Vagina (tissue), 2 donors: ENCODE measurements at regions not wholly inside any gene's neighbourhood (a gene's known extent, or its start where the extent isn't known, plus 50 kb on each side); places are given as distances from the start of the nearest gene placed in this dataset.

Experiments used
- DNase-seq, 2 donors: peaks; one replicate each; pipeline ENCODE4 v3.0.0-alpha.2; 2017; ENCODE audit errors: extremely low spot score in 2 of 2
- H3K27ac ChIP-seq: fragments of 200-600 bp; sonication (generic); one replicate; pipeline ENCODE4 v1.5.1; 2019
- H3K27me3 ChIP-seq: fragments of 200-600 bp; sonication (generic); one replicate; pipeline ENCODE4 v1.5.1; 2019
- H3K36me3 ChIP-seq, 2 donors: fragments of 200-600 bp; sonication (generic); one replicate each; pipeline ENCODE4 v1.5.1; 2017 to 2019
- H3K4me1 ChIP-seq: fragments of 200-600 bp; sonication (generic); one replicate; pipeline ENCODE4 v1.5.1; 2019
- H3K4me3 ChIP-seq, 2 donors: fragments of 200-600 bp; sonication (generic); 1 replicate in 1 of 2; 2 replicates in 1 of 2; pipeline ENCODE4 v1.5.1; 2016 to 2019
- H3K9me3 ChIP-seq: fragments of 200-600 bp; sonication (generic); one replicate; pipeline ENCODE4 v1.5.1; 2019
- POLR2A ChIP-seq, 2 donors: fragments of 450-650 bp; IDR thresholded peaks; one replicate each; pipeline ENCODE4 v1.6.1; 2017; ENCODE audit warnings: antibody characterized with exemption in 2 of 2, mild to moderate bottlenecking in 2 of 2, moderate library complexity in 2 of 2
- POLR2AphosphoS5 ChIP-seq, 2 donors: sonication (generic); formaldehyde crosslinking; IDR thresholded peaks; one replicate each; pipeline ENCODE4 v1.9.0; 2017; ENCODE audit warnings: antibody characterized with exemption in 2 of 2, mild to moderate bottlenecking in 2 of 2, low read depth in 1 of 2; ENCODE audit not compliant: insufficient read depth in 1 of 2
- intact Hi-C: fragments of 100-400 bp; cut with DNase I; formaldehyde crosslinking; loops from one replicate; pipeline ENCODE4 v1.15.1; 2023
- TF ChIP-seq, protein P1 (sequence below), 3 experiments: fragments of 450-650 bp in 2 of 3; fragments of 200-600 bp in 1 of 3; sonication (generic) in 1 of 3; IDR thresholded peaks; one replicate each; pipeline ENCODE4 v1.5.1; 2017 to 2019; ENCODE audit warnings: antibody characterized with exemption in 3 of 3, mild to moderate bottlenecking in 2 of 3, moderate library complexity in 2 of 3

DNA sequence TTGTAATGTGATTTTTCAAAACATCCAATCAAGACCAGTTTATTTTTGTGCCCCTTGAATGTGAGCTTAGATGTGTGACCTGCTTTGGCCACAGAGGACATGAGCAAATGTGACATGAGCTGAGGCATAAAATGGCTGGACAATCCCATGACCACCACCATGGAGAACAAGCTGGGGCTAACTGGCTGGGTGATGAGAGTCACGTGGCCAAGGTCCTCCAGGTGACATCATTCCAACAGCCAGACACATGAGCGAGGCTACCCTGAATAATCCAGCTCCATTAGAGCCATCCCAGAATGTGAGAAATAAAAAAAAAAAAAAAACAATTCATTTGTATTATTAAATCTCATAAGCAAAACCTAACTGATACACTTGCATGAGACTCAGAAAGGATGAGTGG, 90.4 kb upstream of the LDB2 start:
- no peak for DNase-seq
- no peaks in the 10 kb centered on the region for H3K27me3 ChIP-seq
- H3K27ac ChIP-seq = no peak overlapping the region
- no peaks in the 10 kb centered on the region for H3K36me3 ChIP-seq
- intact Hi-C loops = no loop called here
- H3K4me3 ChIP-seq = no peak overlapping the region
- H3K4me1 ChIP-seq = no peaks in the 10 kb centered on the region
- TF ChIP-seq POLR2AphosphoS5 (IDR thresholded peaks at IDR 0.05; ENCODE audit: insufficient read depth in 1 of 2, low read depth in 1 of 2) (no peak), POLR2A (IDR thresholded peaks at IDR 0.05) (no peak)
- TF ChIP-seq, protein P1, sequence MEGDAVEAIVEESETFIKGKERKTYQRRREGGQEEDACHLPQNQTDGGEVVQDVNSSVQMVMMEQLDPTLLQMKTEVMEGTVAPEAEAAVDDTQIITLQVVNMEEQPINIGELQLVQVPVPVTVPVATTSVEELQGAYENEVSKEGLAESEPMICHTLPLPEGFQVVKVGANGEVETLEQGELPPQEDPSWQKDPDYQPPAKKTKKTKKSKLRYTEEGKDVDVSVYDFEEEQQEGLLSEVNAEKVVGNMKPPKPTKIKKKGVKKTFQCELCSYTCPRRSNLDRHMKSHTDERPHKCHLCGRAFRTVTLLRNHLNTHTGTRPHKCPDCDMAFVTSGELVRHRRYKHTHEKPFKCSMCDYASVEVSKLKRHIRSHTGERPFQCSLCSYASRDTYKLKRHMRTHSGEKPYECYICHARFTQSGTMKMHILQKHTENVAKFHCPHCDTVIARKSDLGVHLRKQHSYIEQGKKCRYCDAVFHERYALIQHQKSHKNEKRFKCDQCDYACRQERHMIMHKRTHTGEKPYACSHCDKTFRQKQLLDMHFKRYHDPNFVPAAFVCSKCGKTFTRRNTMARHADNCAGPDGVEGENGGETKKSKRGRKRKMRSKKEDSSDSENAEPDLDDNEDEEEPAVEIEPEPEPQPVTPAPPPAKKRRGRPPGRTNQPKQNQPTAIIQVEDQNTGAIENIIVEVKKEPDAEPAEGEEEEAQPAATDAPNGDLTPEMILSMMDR (IDR thresholded peaks at IDR 0.05) = no peak
- H3K9me3 ChIP-seq = no peaks in the 10 kb centered on the region

DNA sequence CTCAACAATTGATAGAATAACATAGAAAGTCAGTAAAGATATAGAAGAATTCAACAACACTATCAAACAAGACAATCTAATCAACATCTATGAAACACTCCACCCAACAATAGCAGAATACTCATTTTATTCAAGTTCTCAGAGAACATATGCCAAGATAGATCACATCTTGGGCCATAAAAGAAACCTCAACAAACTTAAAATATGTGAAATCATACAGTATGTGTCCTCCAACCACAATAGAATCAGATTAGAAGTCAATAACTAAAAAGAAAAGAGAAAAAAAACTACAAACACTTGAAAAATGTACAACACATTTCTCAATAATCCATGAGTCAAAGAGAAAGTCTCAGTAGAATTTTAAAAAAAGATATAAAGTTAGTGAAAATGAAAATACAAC, 78.6 kb upstream of the LDB2 start:
- intact Hi-C loops = no loop called here
- no peak for TF ChIP-seq POLR2AphosphoS5 (IDR thresholded peaks at IDR 0.05; ENCODE audit: insufficient read depth in 1 of 2, low read depth in 1 of 2)
- TF ChIP-seq, protein P1 (IDR thresholded peaks at IDR 0.05) = no peak
- no peak for TF ChIP-seq POLR2A (IDR thresholded peaks at IDR 0.05)
- no peaks in the 10 kb centered on the region for H3K27me3 ChIP-seq
- H3K4me3 ChIP-seq = no peak overlapping the region
- no peaks in the 10 kb centered on the region for H3K4me1 ChIP-seq
- no peaks in the 10 kb centered on the region for H3K36me3 ChIP-seq
- DNase-seq = no peak
- H3K27ac ChIP-seq = no peak overlapping the region
- H3K9me3 ChIP-seq = no peaks in the 10 kb centered on the region

DNA sequence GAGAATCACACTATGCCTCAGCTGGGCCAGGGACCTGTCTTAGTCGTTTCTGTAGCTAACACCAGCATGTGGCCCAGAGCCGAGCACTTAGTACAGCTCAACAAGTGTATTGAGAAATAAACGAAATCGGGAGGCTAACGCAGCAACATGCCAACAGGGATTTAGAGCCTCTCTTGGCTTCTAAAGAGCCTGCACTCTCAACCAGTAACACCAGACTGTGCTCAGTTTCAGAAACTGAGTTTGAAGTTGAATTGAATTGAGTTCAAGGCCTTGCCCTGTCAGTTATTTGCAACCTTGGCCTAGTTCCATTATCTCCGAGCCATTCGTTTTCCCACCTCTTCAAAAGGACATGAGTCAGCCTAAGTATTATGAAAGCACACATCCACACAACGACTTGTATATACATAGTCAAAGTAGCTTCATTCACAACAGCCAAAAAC, 71.3 kb upstream of the LDB2 start:
- no peak overlapping the region for H3K27ac ChIP-seq
- no peak for DNase-seq
- peaks cover 24% of the 10 kb centered on the region for H3K4me1 ChIP-seq
- H3K9me3 ChIP-seq = no peaks in the 10 kb centered on the region
- H3K27me3 ChIP-seq = no peaks in the 10 kb centered on the region
- no peak overlapping the region for H3K4me3 ChIP-seq
- intact Hi-C loops = no loop called here
- no peaks in the 10 kb centered on the region for H3K36me3 ChIP-seq
- TF ChIP-seq POLR2A (IDR thresholded peaks at IDR 0.05) (no peak), POLR2AphosphoS5 (IDR thresholded peaks at IDR 0.05; ENCODE audit: insufficient read depth in 1 of 2, low read depth in 1 of 2) (peak in 1 of 2 donors; percentile 63)

DNA sequence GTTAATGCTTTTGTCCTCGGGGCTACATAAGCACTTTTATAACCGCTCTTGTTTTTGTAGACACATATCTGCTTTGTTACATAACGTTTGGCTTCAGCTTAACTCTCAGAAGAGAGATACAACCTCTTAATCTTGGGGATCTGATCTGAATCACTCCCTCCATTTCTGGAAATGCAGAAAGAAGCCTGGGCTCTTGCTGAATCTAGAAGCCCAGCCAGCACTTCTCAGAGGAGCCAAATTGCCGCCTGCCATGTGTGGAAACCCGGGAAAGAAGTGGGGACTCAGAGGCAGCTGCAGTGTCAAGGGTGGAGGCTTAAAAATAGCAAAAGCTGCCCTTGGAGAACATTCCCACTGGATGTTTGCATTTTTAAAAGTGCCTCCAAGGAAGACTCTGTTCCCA, 69.3 kb upstream of the LDB2 start:
- TF ChIP-seq, protein P1 (IDR thresholded peaks at IDR 0.05) = no peak
- no peak for TF ChIP-seq POLR2AphosphoS5 (IDR thresholded peaks at IDR 0.05; ENCODE audit: insufficient read depth in 1 of 2, low read depth in 1 of 2)
- TF ChIP-seq POLR2A (IDR thresholded peaks at IDR 0.05) = no peak
- no peak for DNase-seq
- H3K36me3 ChIP-seq = no peaks in the 10 kb centered on the region
- peak overlapping the region; percentile 36 for H3K27ac ChIP-seq
- no peaks in the 10 kb centered on the region for H3K9me3 ChIP-seq
- no peaks in the 10 kb centered on the region for H3K27me3 ChIP-seq
- H3K4me1 ChIP-seq = peaks cover 24% of the 10 kb centered on the region
- no peak overlapping the region for H3K4me3 ChIP-seq
- intact Hi-C loops = no loop called here

DNA sequence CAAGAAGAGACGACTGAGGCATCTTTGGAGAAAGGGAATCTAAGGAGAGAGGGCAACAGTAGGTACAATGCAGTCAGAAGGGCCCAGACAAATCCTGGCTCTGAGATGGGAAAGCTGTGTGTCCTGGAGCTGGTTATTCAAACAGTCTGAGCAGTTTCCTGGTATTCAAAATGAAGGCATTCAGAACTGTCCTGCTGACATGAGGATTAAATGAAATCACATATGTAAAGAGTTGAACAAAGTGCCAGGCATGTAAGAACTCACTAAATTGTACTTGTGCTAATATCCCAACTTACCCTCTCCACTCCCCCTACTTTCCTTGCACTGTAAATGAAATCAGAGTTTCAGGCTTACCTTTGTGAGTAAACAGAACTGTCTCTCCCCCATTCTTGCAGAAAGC, 60.9 kb upstream of the LDB2 start:
- Histone ChIP-seq H3K9me3 (peaks cover 4% of the 10 kb centered on the region), H3K27me3 (no peaks in the 10 kb centered on the region), H3K27ac (no peak overlapping the region), H3K4me1 (no peaks in the 10 kb centered on the region), H3K36me3 (no peaks in the 10 kb centered on the region), H3K4me3 (no peak overlapping the region)
- intact Hi-C loops = no loop called here
- TF ChIP-seq, protein P1 (IDR thresholded peaks at IDR 0.05) = no peak
- TF ChIP-seq POLR2A (IDR thresholded peaks at IDR 0.05) (no peak), POLR2AphosphoS5 (IDR thresholded peaks at IDR 0.05; ENCODE audit: insufficient read depth in 1 of 2, low read depth in 1 of 2) (no peak)
- DNase-seq = no peak
